ENCODE measurements at regions not wholly inside any gene's neighbourhood (a gene's known extent, or its start where the extent isn't known, plus 50 kb on each side); places are given as distances from the start of the nearest gene placed in this dataset.

DNA sequence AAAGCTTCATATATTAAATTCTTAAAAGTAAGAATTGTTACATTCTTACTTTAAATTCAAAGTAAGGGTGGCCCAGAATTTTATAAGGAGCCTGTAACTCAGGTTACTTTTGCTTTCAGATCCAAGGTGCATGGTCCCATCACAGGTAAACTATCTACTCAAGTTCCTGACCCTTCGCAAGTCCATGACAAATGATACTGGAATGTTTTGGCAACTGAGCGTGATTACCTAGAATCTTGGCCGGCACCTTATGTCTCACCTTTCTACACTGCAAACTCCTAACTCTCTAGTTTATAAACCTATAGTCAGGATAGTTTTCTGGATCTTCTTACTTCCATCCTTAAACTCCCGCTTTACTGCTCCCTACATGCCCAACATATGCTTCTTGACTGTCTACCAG lies 67.9 kb upstream of the HMGN3 start:
- ATAC-seq, result no peak

DNA sequence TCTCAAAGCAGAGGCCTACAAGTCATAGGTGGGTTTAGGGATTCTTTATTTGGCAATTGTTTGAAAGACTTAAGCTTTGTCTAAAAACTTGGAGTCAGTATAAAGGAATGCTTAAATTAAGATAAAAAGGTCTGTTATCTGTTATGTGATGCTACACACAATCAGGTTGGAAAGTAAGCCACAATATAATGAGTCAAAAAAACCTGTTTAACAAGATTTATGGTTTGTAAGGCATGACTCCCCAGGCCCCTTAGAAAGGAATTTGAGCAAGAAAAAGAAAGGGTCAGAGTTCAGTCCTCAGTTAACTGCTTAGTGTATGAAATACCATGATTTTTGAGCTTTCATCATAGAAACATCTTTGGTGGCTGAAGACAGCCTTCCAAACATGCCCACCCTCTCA lies 66.8 kb upstream of the HMGN3 start:
- ATAC-seq, result no peak
- TF ChIP-seq, protein P1, sequence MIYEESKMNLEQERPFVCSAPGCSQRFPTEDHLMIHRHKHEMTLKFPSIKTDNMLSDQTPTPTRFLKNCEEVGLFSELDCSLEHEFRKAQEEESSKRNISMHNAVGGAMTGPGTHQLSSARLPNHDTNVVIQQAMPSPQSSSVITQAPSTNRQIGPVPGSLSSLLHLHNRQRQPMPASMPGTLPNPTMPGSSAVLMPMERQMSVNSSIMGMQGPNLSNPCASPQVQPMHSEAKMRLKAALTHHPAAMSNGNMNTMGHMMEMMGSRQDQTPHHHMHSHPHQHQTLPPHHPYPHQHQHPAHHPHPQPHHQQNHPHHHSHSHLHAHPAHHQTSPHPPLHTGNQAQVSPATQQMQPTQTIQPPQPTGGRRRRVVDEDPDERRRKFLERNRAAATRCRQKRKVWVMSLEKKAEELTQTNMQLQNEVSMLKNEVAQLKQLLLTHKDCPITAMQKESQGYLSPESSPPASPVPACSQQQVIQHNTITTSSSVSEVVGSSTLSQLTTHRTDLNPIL (CRISPR knock-in tag; IDR thresholded peaks at IDR 0.05; ENCODE audit: low read depth), result no peak
- TF ChIP-seq OSR1 (CRISPR knock-in tag; IDR thresholded peaks at IDR 0.05) (no peak), ESRRG (CRISPR knock-in tag; IDR thresholded peaks at IDR 0.05) (no peak), ZNF565 (CRISPR knock-in tag; conservative IDR thresholded peaks at IDR 0.05; ENCODE audit: low read depth) (no peak), ISL1 (CRISPR knock-in tag; IDR thresholded peaks at IDR 0.05) (no peak), TOX (CRISPR knock-in tag; IDR thresholded peaks at IDR 0.05; ENCODE audit: borderline replicate concordance) (no peak), BACH2 (CRISPR knock-in tag; IDR thresholded peaks at IDR 0.05; ENCODE audit: borderline replicate concordance) (no peak), RARB (CRISPR knock-in tag; IDR thresholded peaks at IDR 0.05) (no peak)
- TF ChIP-seq, protein P2, sequence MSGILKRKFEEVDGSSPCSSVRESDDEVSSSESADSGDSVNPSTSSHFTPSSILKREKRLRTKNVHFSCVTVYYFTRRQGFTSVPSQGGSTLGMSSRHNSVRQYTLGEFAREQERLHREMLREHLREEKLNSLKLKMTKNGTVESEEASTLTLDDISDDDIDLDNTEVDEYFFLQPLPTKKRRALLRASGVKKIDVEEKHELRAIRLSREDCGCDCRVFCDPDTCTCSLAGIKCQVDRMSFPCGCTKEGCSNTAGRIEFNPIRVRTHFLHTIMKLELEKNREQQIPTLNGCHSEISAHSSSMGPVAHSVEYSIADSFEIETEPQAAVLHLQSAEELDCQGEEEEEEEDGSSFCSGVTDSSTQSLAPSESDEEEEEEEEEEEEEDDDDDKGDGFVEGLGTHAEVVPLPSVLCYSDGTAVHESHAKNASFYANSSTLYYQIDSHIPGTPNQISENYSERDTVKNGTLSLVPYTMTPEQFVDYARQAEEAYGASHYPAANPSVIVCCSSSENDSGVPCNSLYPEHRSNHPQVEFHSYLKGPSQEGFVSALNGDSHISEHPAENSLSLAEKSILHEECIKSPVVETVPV (CRISPR knock-in tag; IDR thresholded peaks at IDR 0.05), result no peak

More for the DNA sequence above, 67.9 kb upstream of the HMGN3 start:
- TF ChIP-seq ESRRG (CRISPR knock-in tag; IDR thresholded peaks at IDR 0.05), result no peak
- TF ChIP-seq PPARA (CRISPR knock-in tag; IDR thresholded peaks at IDR 0.05; ENCODE audit: borderline replicate concordance), result no peak
- TF ChIP-seq, protein P3, sequence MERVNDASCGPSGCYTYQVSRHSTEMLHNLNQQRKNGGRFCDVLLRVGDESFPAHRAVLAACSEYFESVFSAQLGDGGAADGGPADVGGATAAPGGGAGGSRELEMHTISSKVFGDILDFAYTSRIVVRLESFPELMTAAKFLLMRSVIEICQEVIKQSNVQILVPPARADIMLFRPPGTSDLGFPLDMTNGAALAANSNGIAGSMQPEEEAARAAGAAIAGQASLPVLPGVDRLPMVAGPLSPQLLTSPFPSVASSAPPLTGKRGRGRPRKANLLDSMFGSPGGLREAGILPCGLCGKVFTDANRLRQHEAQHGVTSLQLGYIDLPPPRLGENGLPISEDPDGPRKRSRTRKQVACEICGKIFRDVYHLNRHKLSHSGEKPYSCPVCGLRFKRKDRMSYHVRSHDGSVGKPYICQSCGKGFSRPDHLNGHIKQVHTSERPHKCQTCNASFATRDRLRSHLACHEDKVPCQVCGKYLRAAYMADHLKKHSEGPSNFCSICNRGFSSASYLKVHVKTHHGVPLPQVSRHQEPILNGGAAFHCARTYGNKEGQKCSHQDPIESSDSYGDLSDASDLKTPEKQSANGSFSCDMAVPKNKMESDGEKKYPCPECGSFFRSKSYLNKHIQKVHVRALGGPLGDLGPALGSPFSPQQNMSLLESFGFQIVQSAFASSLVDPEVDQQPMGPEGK (CRISPR knock-in tag; IDR thresholded peaks at IDR 0.05; ENCODE audit: borderline replicate concordance), result no peak
- no peak for TF ChIP-seq GLIS3 (CRISPR knock-in tag; IDR thresholded peaks at IDR 0.05)
- TF ChIP-seq, protein P2 (CRISPR knock-in tag; IDR thresholded peaks at IDR 0.05), result no peak
- TF ChIP-seq CSDC2 (CRISPR knock-in tag; IDR thresholded peaks at IDR 0.05), result no peak
- no peak for TF ChIP-seq ARNTL (CRISPR knock-in tag; IDR thresholded peaks at IDR 0.05; ENCODE audit: borderline replicate concordance, low read depth)
- no peak for TF ChIP-seq ZFP30 (CRISPR knock-in tag; IDR thresholded peaks at IDR 0.05)
- TF ChIP-seq BACH2 (CRISPR knock-in tag; IDR thresholded peaks at IDR 0.05; ENCODE audit: borderline replicate concordance), result no peak

DNA sequence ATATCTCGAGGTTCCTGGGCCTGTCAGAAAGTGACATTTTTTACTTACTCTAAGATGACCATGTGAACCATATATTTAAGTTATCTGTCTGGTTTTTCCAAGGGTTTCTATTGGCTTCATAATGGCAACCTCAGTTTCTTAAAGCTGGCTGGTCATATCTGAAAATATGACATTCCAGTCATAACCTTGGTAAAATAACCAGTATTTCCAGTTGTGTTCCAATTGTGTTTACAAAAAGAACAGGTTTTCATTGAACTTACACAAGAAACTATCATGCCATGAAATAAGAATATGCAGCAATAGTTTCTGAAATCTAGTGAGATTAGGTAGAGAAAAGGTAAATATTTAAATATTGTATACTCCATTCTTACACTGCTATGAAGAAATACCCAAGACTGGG lies 61.7 kb upstream of the HMGN3 start:
- no peak for ATAC-seq
- TF ChIP-seq PPARA (CRISPR knock-in tag; IDR thresholded peaks at IDR 0.05; ENCODE audit: borderline replicate concordance) (no peak), GLIS3 (CRISPR knock-in tag; IDR thresholded peaks at IDR 0.05) (no peak), ZC3H10 (CRISPR knock-in tag; IDR thresholded peaks at IDR 0.05) (no peak), ZNF70 (CRISPR knock-in tag; IDR thresholded peaks at IDR 0.05) (no peak), BACH2 (CRISPR knock-in tag; IDR thresholded peaks at IDR 0.05; ENCODE audit: borderline replicate concordance) (no peak), ZFP3 (CRISPR knock-in tag; IDR thresholded peaks at IDR 0.05) (no peak), ESRRG (CRISPR knock-in tag; IDR thresholded peaks at IDR 0.05) (no peak), ZNF8 (CRISPR knock-in tag; IDR thresholded peaks at IDR 0.05) (no peak), RARB (CRISPR knock-in tag; IDR thresholded peaks at IDR 0.05) (no peak), SNAI2 (CRISPR knock-in tag; IDR thresholded peaks at IDR 0.05) (no peak), CSDC2 (CRISPR knock-in tag; IDR thresholded peaks at IDR 0.05) (no peak)
- TF ChIP-seq, protein P4, sequence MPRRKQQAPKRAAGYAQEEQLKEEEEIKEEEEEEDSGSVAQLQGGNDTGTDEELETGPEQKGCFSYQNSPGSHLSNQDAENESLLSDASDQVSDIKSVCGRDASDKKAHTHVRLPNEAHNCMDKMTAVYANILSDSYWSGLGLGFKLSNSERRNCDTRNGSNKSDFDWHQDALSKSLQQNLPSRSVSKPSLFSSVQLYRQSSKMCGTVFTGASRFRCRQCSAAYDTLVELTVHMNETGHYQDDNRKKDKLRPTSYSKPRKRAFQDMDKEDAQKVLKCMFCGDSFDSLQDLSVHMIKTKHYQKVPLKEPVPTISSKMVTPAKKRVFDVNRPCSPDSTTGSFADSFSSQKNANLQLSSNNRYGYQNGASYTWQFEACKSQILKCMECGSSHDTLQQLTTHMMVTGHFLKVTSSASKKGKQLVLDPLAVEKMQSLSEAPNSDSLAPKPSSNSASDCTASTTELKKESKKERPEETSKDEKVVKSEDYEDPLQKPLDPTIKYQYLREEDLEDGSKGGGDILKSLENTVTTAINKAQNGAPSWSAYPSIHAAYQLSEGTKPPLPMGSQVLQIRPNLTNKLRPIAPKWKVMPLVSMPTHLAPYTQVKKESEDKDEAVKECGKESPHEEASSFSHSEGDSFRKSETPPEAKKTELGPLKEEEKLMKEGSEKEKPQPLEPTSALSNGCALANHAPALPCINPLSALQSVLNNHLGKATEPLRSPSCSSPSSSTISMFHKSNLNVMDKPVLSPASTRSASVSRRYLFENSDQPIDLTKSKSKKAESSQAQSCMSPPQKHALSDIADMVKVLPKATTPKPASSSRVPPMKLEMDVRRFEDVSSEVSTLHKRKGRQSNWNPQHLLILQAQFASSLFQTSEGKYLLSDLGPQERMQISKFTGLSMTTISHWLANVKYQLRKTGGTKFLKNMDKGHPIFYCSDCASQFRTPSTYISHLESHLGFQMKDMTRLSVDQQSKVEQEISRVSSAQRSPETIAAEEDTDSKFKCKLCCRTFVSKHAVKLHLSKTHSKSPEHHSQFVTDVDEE (CRISPR knock-in tag; IDR thresholded peaks at IDR 0.05), result no peak
- TF ChIP-seq, protein P3 (CRISPR knock-in tag; IDR thresholded peaks at IDR 0.05; ENCODE audit: borderline replicate concordance), result no peak
- TF ChIP-seq, protein P1 (CRISPR knock-in tag; IDR thresholded peaks at IDR 0.05; ENCODE audit: low read depth), result no peak
- TF ChIP-seq, protein P2 (CRISPR knock-in tag; IDR thresholded peaks at IDR 0.05), result no peak
